ES-I3 (cell line): ENCODE measurements at regions not wholly inside any gene's neighbourhood (a gene's known extent, or its start where the extent isn't known, plus 50 kb on each side); places are given as distances from the start of the nearest gene placed in this dataset.

Experiments
- H3K36me3 ChIP-seq: 2 replicates; pipeline ENCODE4 v1.6.1; 2013; ENCODE audit warnings: mild to moderate bottlenecking, low read length, control low read depth, moderate library complexity; ENCODE audit not compliant: insufficient read depth
- H3K4me1 ChIP-seq: 2 replicates; pipeline ENCODE4 v1.6.1; 2013; ENCODE audit warnings: mild to moderate bottlenecking, control low read depth, low read length; ENCODE audit not compliant: insufficient read depth
- H3K9ac ChIP-seq: 2 replicates; pipeline ENCODE4 v1.6.1; 2013; ENCODE audit warnings: low read depth, mild to moderate bottlenecking, low read length, moderate library complexity
- H3K9me3 ChIP-seq: 2 replicates; pipeline ENCODE4 v1.6.1; 2013; ENCODE audit warnings: mild to moderate bottlenecking, low read length, moderate library complexity; ENCODE audit not compliant: control insufficient read depth, insufficient read depth

- Histone ChIP-seq H3K9ac (no peak overlapping the region), H3K36me3 (no peaks in the 10 kb centered on the region), H3K9me3 (no peaks in the 10 kb centered on the region), H3K4me1 (no peaks in the 10 kb centered on the region)
Observed at GRCh38 chr16:35881654-35882053, 2422.2 kb downstream of the TP53TG3F start.

- H3K9me3 ChIP-seq = no peaks in the 10 kb centered on the region
Observed at GRCh38 chr16:35906440-35906839, 2447.0 kb downstream of the TP53TG3F start.

GRCh38 chr16:35908152-35908551 is 2448.7 kb downstream of the TP53TG3F start:
- Histone ChIP-seq H3K9ac (no peak overlapping the region), H3K4me1 (no peaks in the 10 kb centered on the region), H3K9me3 (no peaks in the 10 kb centered on the region), H3K36me3 (no peaks in the 10 kb centered on the region)

More at GRCh38 chr16:35906440-35906839, 2447.0 kb downstream of the TP53TG3F start:
- no peak overlapping the region for H3K9ac ChIP-seq
- no peaks in the 10 kb centered on the region for H3K36me3 ChIP-seq
- H3K4me1 ChIP-seq = no peaks in the 10 kb centered on the region

DNA sequence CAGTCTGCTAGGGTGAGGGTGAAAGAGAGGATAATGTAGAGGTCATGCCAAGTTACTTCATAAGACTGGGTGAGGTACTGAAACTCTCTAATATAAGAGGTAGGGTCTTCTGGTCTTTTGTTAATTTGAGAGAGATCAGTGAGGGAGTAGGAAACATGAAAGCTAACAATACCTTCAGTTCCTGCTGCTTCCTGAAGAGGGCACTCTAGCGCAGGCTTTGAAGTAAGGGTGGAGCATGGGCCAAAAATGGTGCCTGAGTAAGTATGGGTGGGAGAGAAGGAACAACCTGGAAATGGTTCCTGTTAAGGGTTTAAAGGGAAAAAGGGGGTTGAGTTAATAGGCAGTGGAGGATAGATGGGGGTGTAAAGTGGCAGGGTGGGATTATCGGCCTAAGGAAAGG is 2449.5 kb downstream of the TP53TG3F start:
- H3K9ac ChIP-seq = no peak overlapping the region
- H3K9me3 ChIP-seq = no peaks in the 10 kb centered on the region
- H3K36me3 ChIP-seq = no peaks in the 10 kb centered on the region

GRCh38 chr16:35909351-35909954 is 2450.0 kb downstream of the TP53TG3F start:
- no peaks in the 10 kb centered on the region for H3K9me3 ChIP-seq
- no peak overlapping the region for H3K9ac ChIP-seq
- no peaks in the 10 kb centered on the region for H3K4me1 ChIP-seq
- H3K36me3 ChIP-seq = no peaks in the 10 kb centered on the region

More for the DNA sequence above, 2449.5 kb downstream of the TP53TG3F start:
- no peaks in the 10 kb centered on the region for H3K4me1 ChIP-seq

DNA sequence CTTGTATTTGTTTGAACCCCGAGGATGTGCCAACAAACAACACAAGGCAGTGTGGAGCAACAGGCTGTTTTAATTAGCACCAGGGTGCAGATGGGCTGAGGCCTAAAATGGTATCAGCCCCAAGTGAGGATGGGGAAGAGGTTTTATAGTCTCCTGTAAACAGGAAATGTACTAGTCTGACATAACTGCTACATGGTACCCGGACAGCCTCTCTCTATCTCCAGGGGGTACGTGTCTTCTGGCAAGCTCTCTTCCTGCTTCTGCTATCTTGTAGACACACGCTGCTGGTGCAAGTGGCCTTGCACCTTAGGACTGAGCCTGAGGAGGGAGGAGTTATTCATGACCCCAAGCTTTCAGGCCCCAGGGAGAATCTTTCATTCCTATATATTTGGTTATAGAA is 2451.0 kb downstream of the TP53TG3F start:
- H3K4me1 ChIP-seq = no peaks in the 10 kb centered on the region
- no peak overlapping the region for H3K9ac ChIP-seq
- no peaks in the 10 kb centered on the region for H3K36me3 ChIP-seq
- no peaks in the 10 kb centered on the region for H3K9me3 ChIP-seq

DNA sequence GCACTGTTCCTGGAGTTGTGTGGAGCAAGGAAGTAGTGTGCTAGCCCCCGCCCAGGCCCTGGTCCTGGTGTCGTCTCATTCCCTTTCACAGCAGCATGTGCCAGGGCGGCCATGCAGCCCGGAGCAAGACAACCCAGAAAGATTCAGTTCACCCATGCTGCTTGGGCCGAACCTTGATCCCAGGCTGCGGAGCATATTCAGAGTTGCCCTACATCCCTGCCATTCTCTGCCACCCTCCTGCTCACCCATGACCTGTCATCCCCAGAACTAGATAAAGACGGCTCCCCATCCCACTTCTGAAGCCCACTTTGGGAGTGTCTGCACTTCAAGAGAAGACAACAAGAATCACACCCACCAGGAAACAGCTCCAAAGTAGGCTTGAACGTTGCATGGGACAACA is 2452.5 kb downstream of the TP53TG3F start:
- Histone ChIP-seq H3K36me3 (no peaks in the 10 kb centered on the region), H3K4me1 (no peaks in the 10 kb centered on the region), H3K9me3 (no peaks in the 10 kb centered on the region), H3K9ac (no peak overlapping the region)

- Histone ChIP-seq H3K36me3 (no peaks in the 10 kb centered on the region), H3K4me1 (no peaks in the 10 kb centered on the region), H3K9me3 (no peaks in the 10 kb centered on the region), H3K9ac (no peak overlapping the region)
Observed at GRCh38 chr16:35931722-35932121, 2472.3 kb downstream of the TP53TG3F start.
